ENCODE measurements at regions not wholly inside any gene's neighbourhood (a gene's known extent, or its start where the extent isn't known, plus 50 kb on each side); places are given as distances from the start of the nearest gene placed in this dataset.

DNA sequence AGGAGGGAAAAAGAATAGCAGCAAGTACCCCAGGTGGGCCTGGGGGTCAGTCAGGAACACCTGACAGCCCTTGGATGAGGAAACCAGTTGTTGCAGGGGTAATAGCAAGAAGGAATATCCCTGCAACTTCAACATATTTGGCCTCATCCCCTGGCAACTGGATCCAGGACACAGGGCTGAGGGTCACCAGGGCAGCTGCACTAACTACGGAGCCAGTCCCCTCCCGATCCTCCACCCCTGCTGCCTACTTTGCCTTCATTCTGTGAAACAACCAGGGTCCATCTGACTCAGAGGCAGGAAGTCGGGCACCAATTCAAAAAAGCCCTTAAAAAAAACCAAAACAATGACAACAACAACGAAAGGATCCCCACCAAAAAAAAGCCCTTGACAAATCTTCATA lies 52.9 kb downstream of the FRMPD3 start:
- DNase-seq = no peak

DNA sequence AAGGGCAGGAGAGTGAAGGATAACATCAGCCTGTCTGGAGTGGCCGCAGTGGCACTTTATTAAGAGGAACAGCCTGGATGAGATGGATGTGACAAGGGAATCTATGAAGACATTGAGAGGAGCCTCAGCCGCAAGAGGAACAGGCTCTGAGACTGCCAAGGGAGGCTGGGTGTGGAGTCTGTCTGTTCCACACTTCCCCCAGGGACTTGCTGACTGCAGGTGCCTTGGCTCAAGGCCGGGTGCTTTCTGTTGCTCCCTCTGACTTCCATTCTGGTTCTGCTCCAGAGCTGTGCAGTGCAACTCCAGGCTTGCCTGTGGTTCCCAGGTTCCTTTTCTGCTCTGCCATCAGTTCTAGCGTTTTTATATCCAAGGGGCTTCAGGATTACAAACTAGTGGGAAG lies 54.6 kb downstream of the FRMPD3 start:
- no peak for DNase-seq

DNA sequence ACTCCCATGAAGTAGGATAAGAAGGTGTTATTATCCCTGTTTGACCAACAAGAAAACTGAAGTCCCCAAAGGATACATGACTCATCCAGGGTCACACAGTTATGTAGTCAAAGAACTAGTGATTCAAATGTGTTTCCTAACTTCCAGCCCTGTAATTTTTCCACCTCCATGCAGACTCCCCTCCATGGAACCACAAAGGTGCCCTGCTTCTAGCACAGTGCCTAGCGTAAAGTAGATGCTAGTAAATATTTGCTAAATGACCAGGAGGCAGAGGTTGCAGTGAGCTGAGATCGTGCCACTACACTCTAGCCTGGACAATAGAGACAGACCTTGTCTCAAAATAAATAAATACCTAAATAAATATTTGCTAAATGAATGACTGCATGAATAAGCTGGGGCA lies 55.8 kb downstream of the FRMPD3 start:
- no peak for DNase-seq

DNA sequence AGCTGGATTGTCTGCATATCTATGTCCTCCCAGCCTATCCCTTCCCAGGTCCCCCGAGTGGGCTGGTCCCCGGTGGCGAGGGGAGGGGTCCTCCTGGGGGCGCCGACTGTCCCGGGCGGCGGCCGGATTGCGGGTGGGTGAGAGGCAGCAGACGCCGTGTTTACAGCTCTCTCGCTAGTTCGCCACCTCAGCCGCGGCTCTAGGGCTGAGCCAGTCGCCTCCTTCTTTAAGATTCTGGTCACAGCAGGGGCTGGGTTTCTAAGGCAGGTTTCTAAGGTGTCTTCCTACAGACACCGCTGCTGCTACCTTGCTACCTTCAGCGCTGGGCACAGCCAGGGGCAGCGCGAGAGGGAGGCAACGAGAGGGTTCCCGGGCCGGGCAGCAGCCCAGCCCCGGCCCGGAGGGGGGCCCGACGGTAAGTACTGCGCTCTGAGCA lies 57.2 kb downstream of the FRMPD3 start:
- DNase-seq = no peak

DNA sequence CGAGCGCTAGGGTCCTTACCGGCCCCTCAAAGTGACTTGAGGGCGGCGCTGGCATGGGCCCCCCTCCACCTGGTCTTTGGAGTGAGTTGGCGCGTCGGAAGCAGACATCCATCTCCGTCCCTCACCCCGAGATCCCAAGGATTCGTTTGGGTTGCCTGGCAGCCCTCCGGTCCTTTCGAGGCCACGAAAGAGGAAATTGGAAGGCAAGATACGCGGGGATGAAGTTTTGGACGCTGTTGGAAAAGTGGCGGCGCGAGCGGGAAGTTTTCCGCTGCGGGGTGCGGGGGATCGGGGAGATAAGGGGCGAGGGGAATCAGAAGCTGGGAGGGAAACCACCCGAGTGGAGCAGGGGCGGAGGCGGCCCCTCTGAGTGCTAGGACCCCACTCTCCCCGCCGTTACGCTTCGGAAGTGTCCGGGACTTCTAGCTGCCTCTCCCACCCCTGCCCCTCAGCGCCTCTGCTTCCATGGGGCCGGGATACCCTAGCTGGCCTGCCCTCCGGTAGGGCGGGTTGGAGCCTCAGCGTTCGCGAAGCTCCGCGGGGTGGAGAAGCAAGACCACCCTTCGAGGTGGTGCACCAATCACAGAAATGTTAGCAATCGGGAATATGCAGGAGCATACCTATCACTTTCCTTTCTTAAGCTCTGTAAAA lies 57.8 kb downstream of the FRMPD3 start:
- DNase-seq = no peak

DNA sequence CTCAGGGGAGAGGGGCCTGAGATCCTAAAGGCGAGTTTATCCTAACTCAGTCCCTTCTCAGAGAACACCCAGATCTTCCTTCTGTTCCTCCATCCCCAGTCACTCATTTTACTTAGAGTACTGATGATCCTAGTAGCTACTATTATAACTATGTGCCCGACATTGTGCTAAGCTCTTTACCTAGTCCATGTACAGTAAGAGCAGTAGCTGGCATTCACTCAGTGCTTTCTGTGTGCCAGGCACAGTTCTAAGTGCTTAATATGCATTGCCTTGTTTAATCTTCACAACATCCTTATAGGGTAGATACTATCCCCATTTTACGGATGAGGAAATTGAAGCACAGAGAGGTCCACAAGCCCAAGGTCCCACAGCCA lies 58.3 kb downstream of the FRMPD3 start:
- no peak for DNase-seq

DNA sequence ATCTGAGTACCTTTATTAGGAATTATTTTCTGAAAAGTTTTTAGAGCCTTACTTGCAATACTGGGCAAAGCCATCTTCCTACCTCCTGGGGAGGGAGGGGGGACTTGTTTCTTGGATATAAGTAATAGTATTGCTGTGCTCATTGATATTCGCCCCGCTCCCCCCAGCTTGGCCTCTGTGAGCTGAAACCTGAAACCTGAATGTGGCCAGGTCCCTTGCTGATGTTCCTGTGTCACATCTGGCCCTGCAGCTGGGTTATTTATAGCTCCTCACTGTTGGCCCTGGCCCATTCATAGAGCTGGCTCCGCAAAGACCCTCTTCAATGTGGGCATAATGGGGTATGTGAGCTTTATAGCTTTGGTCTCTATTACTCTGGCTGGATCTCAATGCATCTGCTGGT lies 59.5 kb downstream of the FRMPD3 start:
- no peak for DNase-seq

DNA sequence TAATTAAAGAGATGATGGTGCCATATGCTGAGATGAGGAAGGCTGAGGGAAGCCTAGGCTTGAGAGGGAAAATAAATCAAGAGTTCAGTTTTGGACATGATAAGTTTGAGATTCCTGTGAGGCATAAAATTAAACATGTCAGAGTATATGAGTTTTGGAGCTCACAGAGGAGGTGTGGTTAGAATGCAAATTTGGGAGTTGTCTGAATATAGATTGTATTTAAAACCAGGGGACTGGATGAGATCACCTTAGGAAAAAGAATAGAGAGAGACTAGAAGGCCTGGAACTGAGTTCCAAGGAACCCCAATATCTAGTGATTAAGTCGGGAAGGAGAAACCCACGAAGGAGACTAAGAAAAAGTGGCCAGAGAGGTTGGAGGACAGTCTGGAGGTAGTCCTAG lies 65.5 kb downstream of the FRMPD3 start:
- DNase-seq = no peak

DNA sequence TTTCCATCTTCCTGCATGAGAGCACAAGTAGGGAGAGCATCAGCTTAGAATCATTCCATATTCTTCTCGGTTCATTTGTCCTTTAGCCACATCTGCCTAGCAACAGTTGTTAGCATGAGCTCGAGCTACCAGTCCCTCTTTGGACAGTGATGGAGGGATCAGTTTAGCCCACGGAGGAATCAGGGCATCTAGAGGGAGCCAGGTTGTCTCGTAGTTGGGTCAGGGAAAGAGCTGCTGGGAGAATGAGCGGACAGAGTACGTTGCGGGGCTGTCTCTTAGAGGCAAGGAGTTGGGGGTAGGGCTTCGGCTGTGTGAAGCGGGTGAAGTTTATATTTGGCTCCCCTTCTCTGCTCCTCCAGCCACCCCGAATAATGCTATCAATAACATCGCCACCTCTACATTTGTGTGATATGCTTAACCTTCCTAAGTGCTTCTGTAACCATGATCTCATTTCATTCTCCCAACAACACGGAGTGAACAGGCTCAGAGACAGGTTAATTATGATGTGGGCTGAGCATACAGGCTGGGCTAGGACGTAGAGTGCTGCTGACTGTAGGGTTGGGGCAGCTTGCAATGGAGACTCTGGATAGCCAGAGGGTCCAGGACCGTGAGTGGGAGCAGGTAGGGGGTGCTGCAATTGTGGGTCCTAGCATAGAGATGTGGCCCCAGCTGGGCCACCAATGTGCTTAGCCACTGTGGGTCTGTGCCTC lies 72.6 kb downstream of the FRMPD3 start:
- DNase-seq = no peak

DNA sequence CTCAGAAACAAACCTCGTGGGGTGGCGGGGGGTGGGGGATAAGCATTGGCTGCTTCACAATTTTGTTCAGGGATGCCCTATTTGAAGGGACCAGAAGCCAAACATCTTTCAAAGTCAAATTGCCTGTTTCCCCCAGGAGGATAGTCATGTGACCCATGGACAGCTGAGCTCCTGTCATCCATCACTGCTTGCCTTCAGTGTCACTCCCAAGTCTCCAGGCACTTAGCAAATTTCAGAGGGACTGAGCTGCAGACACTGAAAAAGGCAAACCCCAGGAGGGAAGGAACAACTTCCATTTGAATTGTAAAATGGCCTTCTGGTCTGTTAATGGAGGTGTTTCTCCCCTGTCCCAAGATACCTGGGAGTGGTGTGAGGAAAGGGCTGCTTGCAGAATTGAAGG lies 73.4 kb downstream of the FRMPD3 start:
- no peak for DNase-seq

DNA sequence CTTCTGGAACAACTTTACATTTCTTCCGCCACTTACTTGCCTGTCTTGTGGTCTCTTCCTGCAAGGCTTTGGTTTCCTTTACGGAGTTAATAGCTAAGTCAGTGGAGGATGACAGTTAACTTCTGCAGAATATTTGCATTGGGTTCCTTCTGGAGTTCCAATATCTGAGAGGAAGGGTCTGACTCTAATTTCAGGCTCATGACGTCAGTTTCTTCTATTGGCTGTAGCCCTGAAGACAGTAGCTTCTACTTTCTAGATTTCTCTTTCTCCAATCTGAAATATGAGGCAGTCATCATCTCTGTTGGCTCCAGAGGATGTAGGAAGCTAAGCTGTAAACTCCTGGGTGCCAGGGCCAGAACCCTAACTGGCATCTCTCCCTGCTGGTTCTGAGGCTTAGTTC lies 76.7 kb downstream of the FRMPD3 start:
- DNase-seq = no peak

DNA sequence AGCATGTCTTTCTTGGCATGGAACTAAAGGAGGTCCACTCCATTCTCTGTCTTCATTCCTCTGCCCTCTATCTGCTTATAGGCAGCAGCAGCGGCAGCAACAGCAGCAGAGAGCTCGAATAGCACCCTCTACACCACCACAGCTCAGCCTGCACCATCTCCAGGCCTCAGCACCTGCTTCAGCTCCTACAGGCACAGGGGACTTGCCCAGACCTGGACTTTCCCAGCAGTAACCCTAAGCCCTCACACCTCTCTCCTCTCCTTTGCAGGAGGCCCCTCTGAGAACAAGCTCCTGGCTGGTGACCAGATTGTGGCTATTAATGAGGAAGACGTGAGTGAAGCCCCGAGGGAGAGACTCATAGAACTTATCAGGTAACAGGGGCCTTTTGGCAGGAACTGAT lies 80.7 kb downstream of the FRMPD3 start:
- DNase-seq = no peak

DNA sequence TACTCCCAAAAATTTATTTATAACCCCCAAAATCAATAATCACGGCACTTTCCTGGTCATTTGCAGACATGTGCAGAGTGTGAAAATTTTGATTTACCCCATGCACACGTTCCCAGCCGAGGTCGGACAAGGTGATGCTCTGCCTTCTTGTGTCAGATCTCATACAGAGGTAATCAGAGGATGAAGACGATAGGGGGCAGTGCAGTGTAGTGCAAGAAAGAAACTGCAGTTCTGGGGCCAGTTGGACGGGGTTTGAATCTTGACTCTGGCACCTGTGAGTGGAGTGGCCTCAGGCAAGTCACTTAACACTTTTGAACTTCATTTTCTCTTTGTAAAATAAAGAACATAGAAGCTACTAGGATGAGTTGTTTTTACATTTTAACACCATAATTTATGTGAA lies 88.4 kb downstream of the FRMPD3 start:
- peak; percentile 34 for DNase-seq

DNA sequence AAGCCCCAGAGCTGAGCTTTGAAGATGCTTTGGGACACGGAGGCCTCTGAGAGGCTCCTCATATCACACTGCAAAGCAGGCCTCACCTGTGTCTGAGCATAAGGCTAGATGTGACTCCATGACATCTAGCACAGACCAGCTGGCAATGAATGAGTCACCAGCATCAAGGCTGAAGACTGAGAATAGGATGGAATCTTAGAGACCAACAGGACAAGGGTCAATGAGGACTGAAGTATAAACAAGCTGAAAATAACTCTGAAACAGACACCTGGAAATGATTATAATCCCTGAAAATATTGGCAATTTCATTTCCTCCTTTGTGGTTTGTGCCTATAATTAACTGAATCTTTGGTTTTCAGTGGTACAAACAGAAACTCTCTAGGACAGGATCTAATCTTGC lies 87.1 kb upstream of the PRPS1 start:
- no peak for DNase-seq

DNA sequence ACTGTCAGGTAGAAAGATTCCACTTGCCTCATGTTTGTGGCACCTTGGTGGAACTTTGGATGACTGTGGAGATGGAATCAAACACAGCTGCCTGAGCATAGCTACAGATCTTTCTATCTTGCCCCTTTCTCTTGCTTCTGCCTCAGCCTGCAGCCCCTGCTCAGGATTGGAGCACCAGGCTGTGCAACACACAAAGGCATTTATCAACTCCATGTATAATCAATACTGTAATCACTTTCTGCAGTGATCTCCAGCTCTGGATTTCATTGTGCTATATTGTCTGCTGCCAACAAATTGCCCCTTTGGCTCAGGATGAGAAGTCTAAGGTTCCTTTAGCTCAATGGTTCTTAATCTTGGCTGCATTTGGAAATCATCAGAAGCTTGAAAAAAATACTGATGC lies 86.3 kb upstream of the PRPS1 start:
- DNase-seq = no peak

DNA sequence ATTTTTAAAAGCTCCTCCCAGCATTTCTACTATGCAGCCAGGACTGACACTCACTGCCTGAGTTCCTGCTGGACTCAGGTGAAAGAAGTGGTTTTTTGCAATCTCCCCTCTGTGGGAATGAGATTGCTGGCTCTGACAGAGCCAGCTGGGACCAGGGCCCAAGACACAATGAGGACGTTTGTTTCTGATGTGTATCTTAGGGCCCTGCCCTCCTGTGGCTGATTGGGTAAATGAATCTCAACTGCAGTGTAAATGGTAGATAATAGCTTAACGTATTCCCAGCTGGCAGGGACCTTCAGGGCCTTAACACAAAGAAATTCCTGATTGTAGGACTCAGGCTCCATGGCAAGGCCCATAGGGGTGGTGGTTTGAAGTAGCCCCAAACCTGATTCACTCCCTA lies 85.8 kb upstream of the PRPS1 start:
- DNase-seq = peak; percentile 78

DNA sequence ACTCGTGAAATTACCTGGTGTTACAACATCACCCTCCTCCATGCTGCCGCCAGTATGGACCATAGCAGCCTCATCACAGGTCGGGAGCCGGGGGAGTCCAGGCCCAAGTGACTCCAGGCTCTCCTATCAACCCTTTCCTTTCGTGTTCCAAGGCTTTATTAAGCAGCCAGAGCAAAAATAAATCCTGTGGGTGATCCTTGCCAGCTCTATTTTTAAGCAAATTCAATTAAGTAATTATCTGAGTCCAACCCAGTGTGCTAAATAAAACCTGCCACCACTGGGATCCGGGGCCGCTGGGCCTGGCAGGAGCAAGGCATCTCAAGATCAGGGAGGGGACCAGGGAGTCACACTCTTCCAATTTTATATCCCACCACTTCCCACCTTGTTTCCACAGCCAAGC lies 80.7 kb upstream of the PRPS1 start:
- DNase-seq = no peak

DNA sequence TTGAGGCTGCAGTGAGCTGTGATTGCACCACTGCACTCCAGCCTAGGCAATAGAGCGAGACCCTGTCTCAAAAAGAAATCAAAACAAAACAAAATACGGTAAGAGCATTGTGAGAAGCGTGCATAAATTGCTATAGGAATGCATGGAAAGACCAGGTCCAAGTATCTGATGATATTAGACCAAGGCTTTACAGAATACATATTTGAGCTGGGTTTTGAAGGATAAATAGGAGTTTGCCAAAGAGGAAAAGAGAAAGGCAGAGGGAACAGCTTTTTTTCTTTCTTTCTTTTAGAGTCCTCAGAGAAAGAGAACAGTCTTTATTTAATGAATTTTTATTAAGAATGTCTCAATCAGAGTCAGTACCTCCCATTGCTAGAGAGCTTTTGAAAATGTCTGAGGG lies 79.5 kb upstream of the PRPS1 start:
- DNase-seq = no peak

DNA sequence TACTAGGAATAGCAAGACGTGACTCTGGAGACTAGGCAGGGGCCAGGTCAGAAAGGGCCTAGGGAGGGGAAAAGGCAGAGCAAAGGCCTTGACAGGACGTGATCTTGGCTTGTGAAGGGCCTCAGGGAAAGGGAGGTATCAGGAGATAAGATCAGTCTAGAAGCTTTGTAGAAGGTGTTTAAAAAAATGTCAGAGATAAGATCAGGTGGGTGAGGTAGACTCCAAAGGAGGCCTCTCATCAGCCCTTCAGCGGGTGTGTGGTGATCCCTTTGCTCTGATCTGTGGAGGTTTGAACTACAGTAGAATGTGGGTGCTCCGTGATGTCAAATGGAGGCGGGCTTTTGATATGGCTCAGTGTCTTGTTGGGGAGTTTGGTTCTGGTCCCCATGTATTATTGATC lies 78.8 kb upstream of the PRPS1 start:
- DNase-seq = no peak

DNA sequence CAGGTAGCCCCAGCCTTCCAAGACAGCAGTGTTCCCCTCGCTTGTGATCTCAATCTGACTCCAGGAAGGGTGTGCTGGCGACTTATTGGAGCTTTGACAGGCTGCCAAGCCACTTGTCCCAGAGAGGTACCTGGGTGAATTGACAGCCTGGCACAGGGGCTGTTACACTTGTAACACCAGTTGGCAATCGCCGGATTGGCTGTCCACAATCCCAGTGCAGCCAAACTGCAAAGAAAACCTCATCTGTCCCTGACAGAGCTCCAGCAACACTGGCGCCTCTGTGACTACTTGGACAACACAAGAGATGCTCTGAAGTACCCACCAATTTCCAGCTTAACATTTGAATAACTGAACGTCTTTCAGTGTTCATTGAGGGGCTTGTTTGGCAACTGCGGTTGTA lies 76.8 kb upstream of the PRPS1 start:
- no peak for DNase-seq

DNA sequence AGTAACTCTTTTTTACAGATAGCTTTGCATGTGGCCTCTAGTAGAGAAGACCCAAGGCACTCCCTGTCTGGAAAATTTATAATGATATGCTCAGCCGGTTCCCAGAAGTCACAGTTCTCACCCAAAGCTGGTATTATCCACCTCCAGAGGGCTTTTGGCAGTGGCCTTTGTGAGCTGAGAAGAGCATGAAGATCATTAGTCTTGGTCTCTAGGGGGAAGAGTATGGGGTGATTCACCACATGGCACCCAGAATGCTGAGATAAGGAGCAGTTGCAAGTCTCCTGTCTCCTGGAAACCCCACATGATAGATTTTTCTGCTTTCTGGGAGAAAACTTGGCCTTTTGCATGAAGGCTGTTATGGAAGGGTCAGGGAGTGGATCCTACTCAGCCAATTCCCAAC lies 75.4 kb upstream of the PRPS1 start:
- no peak for DNase-seq

DNA sequence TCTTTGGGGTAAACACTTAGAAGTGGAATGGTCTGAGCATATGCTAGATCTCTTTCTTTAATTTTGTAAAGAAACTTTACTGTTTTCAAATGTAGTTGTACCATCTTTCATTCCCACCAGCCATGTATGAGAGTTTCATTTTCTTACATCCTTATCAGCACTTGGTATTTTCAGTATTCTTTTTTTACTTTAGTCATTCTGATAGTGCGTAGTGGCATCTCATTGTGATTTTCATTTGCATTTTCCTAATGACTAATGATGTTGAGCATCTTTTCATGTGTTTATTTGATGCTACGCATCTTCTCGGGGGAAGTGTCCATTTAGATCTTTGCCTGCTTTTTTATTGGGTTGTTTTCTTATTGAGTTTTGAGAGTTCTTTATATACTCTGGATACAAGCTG lies 71.3 kb upstream of the PRPS1 start:
- DNase-seq = no peak

DNA sequence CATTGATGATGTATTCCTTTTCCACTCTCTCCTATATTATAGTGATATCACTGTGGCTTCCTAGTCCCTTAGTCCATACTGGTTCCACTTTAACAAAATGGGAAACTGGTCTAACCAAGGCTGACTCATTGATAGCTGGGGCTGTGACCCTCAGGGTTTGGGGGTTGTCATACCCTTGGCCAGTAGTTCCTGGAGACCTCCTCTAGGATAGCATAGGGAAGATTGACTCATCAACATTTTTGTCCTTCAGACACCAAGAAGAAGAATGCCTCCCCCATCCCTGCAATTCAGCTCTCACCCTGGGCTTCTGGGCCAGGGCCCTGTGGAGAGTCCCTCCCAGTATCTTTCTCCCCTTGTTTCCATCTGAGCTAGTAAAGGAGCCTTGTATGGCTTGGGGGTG lies 68.8 kb upstream of the PRPS1 start:
- no peak for DNase-seq

DNA sequence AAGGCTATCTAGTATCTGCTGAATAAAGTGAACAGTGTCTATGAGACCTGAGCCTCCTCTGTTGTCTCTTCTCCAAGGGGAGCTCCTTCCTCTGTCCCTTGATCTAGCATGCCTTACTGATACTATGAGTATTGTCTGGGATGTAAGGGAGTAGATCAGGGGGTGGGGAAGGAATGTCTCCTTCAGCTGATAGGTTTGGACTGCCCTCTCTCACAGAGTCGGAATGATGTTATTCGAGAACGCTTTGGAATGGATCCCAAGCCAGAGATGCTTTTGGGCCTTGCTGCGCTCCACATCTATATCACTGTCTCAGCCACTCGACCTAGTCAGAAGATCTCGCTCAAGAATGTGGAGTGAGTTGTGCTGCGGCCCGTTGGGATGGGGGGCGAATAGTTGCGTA lies 68.3 kb upstream of the PRPS1 start:
- no peak for DNase-seq

DNA sequence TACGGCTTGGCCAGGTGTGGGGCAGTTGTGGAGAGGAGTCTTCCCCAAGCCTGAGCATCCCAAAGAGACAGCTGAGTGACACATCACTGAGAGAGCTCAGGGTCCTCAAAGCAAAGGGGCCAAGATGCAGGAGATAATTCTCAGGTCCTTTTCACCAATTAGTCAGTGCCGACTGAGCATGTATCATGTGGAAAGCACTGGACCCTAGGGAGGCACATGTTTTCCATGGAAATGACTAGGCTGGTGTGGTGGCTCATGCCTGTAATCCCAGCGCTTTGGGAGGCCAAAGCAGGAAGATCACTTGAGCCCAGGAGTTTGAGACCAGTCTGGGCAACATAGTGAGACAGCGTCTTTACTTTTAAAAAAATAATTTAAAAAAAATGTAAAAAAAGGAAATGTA lies 67.3 kb upstream of the PRPS1 start:
- no peak for DNase-seq
